ENCODE measurements at regions not wholly inside any gene's neighbourhood (a gene's known extent, or its start where the extent isn't known, plus 50 kb on each side); places are given as distances from the start of the nearest gene placed in this dataset.

DNA sequence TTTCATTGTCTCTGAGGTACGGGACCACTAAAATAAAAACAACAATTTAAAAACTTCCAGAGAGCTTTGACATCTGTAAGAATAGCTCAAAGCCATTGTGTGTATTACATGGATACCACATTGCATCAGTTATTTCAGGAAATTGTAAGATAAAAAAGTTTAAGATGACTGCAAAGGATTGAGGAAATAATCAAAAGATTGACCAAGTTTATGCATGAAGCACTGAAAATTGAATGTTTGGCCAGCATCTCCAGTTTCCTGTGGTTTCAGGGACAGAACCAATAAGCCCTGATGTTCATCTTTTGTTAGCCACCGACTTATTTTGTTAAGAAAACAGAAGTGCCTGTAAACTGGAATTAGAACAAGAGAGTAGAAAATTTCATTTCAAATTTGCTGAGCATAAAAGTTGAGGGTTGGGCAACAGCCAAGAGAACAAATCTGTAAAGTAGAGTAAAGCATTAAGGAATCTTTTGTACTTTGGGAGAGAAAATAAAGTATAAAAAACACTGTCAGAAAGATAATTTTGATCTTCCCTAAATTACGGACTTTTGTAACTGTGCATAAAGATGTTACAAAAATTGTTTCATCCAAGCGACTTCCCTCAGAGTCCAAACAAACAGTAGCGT, 211.5 kb upstream of the P2RY1 start:
- no peaks in the 10 kb centered on the region for H3K36me3 ChIP-seq (ENCODE audit: insufficient read depth, low read length)
- H4K20me1 ChIP-seq (ENCODE audit: insufficient read depth, low read length): no peaks in the 10 kb centered on the region
- no peaks in the 10 kb centered on the region for H3K4me1 ChIP-seq (ENCODE audit: insufficient read depth, low read length)
- H3K9ac ChIP-seq (ENCODE audit: low read depth, low read length): no peak overlapping the region
- no peak for DNase-seq
- H3K9me3 ChIP-seq (ENCODE audit: insufficient read depth, low read length, severe bottlenecking): no peaks in the 10 kb centered on the region
- H3K4me3 ChIP-seq (ENCODE audit: low read depth in 1 of 2, low read length in 2 of 2): no peak overlapping the region
- no peaks in the 10 kb centered on the region for H3K79me2 ChIP-seq (ENCODE audit: insufficient read depth, low read length)
- H3K27me3 ChIP-seq (ENCODE audit: insufficient read depth, low read length, poor library complexity): no peaks in the 10 kb centered on the region
- H3K27ac ChIP-seq (ENCODE audit: low read length): no peak overlapping the region
- no peak overlapping the region for H2AFZ ChIP-seq (ENCODE audit: low read depth, low read length)
- ATAC-seq (ENCODE audit: insufficient read depth, low read depth): no peak
- no peak for TF ChIP-seq EZH2 (IDR thresholded peaks at IDR 0.05; ENCODE audit: borderline replicate concordance, low read depth, low read length, severe bottlenecking)
- TF ChIP-seq, protein P1, sequence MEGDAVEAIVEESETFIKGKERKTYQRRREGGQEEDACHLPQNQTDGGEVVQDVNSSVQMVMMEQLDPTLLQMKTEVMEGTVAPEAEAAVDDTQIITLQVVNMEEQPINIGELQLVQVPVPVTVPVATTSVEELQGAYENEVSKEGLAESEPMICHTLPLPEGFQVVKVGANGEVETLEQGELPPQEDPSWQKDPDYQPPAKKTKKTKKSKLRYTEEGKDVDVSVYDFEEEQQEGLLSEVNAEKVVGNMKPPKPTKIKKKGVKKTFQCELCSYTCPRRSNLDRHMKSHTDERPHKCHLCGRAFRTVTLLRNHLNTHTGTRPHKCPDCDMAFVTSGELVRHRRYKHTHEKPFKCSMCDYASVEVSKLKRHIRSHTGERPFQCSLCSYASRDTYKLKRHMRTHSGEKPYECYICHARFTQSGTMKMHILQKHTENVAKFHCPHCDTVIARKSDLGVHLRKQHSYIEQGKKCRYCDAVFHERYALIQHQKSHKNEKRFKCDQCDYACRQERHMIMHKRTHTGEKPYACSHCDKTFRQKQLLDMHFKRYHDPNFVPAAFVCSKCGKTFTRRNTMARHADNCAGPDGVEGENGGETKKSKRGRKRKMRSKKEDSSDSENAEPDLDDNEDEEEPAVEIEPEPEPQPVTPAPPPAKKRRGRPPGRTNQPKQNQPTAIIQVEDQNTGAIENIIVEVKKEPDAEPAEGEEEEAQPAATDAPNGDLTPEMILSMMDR (IDR thresholded peaks at IDR 0.05; ENCODE audit: borderline replicate concordance, extremely low read depth, low read length, poor library complexity, severe bottlenecking): no peak
- H3K4me2 ChIP-seq (ENCODE audit: insufficient read depth, low read length): no peak overlapping the region

DNA sequence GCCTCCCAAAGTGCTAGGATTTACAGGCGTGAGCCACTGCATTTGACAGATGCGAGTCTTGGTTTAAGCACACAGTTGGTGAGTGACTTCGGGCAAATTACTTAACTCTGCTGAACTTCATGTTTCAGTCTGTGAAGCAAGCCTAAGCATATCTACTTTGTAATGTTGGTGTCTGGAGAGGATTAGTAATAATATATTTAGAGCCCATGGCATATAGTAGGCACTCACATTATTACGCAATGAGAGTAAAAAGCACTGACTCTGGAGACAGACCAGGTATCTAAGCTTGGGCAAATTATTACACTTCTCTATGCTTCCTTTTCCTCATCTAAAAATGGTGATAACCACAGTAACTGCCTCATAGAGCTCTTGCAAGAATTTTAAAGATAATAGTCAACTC, 208.7 kb upstream of the P2RY1 start:
- Histone ChIP-seq H3K79me2 (ENCODE audit: insufficient read depth, low read length) (no peaks in the 10 kb centered on the region), H3K4me3 (ENCODE audit: low read depth in 1 of 2, low read length in 2 of 2) (no peak overlapping the region), H2AFZ (ENCODE audit: low read depth, low read length) (no peak overlapping the region), H4K20me1 (ENCODE audit: insufficient read depth, low read length) (no peaks in the 10 kb centered on the region), H3K27ac (ENCODE audit: low read length) (no peak overlapping the region), H3K9me3 (ENCODE audit: insufficient read depth, low read length, severe bottlenecking) (no peaks in the 10 kb centered on the region), H3K27me3 (ENCODE audit: insufficient read depth, low read length, poor library complexity) (no peaks in the 10 kb centered on the region), H3K36me3 (ENCODE audit: insufficient read depth, low read length) (no peaks in the 10 kb centered on the region), H3K4me2 (ENCODE audit: insufficient read depth, low read length) (no peak overlapping the region), H3K4me1 (ENCODE audit: insufficient read depth, low read length) (no peaks in the 10 kb centered on the region), H3K9ac (ENCODE audit: low read depth, low read length) (no peak overlapping the region)
- TF ChIP-seq, protein P1 (IDR thresholded peaks at IDR 0.05; ENCODE audit: borderline replicate concordance, extremely low read depth, low read length, poor library complexity, severe bottlenecking): no peak
- TF ChIP-seq EZH2 (IDR thresholded peaks at IDR 0.05; ENCODE audit: borderline replicate concordance, low read depth, low read length, severe bottlenecking): no peak
- no peak for ATAC-seq (ENCODE audit: insufficient read depth, low read depth)
- no peak for DNase-seq

DNA sequence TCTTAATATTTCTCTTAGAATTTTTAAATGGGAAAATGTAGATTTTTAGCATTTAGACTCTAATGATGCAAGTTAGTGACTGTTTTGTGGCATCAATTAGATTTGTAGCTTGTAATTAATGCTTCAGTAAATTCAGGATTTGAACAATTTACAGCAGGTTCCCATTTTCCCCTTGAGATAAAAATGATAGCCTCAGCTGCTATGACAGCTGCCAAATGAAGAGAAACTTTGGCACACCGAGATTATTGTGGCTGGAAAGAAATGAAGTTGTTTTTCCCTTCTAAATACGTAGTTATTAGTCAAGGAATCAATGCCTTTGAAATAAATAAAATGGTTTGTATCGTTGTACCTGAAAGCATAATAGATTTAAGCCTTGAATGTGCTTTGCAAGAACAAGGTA, 206.4 kb upstream of the P2RY1 start:
- Histone ChIP-seq H3K36me3 (ENCODE audit: insufficient read depth, low read length) (no peaks in the 10 kb centered on the region), H3K4me2 (ENCODE audit: insufficient read depth, low read length) (no peak overlapping the region), H4K20me1 (ENCODE audit: insufficient read depth, low read length) (no peaks in the 10 kb centered on the region), H3K27ac (ENCODE audit: low read length) (no peak overlapping the region), H2AFZ (ENCODE audit: low read depth, low read length) (no peak overlapping the region), H3K9ac (ENCODE audit: low read depth, low read length) (no peak overlapping the region), H3K27me3 (ENCODE audit: insufficient read depth, low read length, poor library complexity) (no peaks in the 10 kb centered on the region), H3K4me3 (ENCODE audit: low read depth in 1 of 2, low read length in 2 of 2) (no peak overlapping the region), H3K79me2 (ENCODE audit: insufficient read depth, low read length) (no peaks in the 10 kb centered on the region), H3K9me3 (ENCODE audit: insufficient read depth, low read length, severe bottlenecking) (no peaks in the 10 kb centered on the region), H3K4me1 (ENCODE audit: insufficient read depth, low read length) (no peaks in the 10 kb centered on the region)
- no peak for TF ChIP-seq EZH2 (IDR thresholded peaks at IDR 0.05; ENCODE audit: borderline replicate concordance, low read depth, low read length, severe bottlenecking)
- TF ChIP-seq, protein P1 (IDR thresholded peaks at IDR 0.05; ENCODE audit: borderline replicate concordance, extremely low read depth, low read length, poor library complexity, severe bottlenecking): no peak
- ATAC-seq (ENCODE audit: insufficient read depth, low read depth): no peak
- no peak for DNase-seq

All from DND-41 (cell line).